OCI-LY1 (cell line): ENCODE measurements at regions not wholly inside any gene's neighbourhood (a gene's known extent, or its start where the extent isn't known, plus 50 kb on each side); places are given as distances from the start of the nearest gene placed in this dataset.

Source experiments
- H2AFZ ChIP-seq: fragments of 200-600 bp; sonication (generic), shearing (Covaris generic); 2 replicates; pipeline ENCODE4 v1.6.0; 2014; ENCODE audit warnings: antibody characterized with exemption, mild to moderate bottlenecking, low read length
- H3F3A ChIP-seq: fragments of 200-600 bp; sonication (generic), shearing (Covaris generic); 2 replicates; pipeline ENCODE4 v1.6.0; 2014; ENCODE audit warnings: mild to moderate bottlenecking, antibody characterized with exemption, low read length, moderate library complexity; ENCODE audit not compliant: insufficient read depth
- H3K27ac ChIP-seq: fragments of 200-600 bp; sonication (generic); 2 replicates; pipeline ENCODE4 v1.5.1; 2014; ENCODE audit warnings: low read length, mixed run types, mild to moderate bottlenecking, low read depth; ENCODE audit not compliant: poor library complexity, severe bottlenecking
- H3K27me3 ChIP-seq: fragments of 200-600 bp; sonication (generic); 2 replicates; pipeline ENCODE4 v1.6.0; 2014; ENCODE audit warnings: antibody characterized with exemption, mild to moderate bottlenecking, low read length, moderate library complexity; ENCODE audit not compliant: insufficient read depth
- H3K36me3 ChIP-seq: fragments of 200-600 bp; sonication (generic); 2 replicates; pipeline ENCODE4 v1.6.1; 2014; ENCODE audit warnings: mild to moderate bottlenecking, antibody characterized with exemption, low read length, moderate library complexity, mixed read lengths; ENCODE audit not compliant: insufficient read depth
- H3K4me1 ChIP-seq: fragments of 200-600 bp; sonication (generic); 2 replicates; pipeline ENCODE4 v1.5.1; 2014; ENCODE audit warnings: mild to moderate bottlenecking, low read length, moderate library complexity; ENCODE audit not compliant: insufficient read depth, severe bottlenecking
- H3K4me2 ChIP-seq: fragments of 200-600 bp; sonication (generic), shearing (Covaris generic); 2 replicates; pipeline ENCODE4 v1.6.1; 2014; ENCODE audit warnings: low read length
- H3K4me3 ChIP-seq: fragments of 200-600 bp; sonication (generic); 2 replicates; pipeline ENCODE4 v1.5.1; 2014; ENCODE audit warnings: low read length, low read depth, mild to moderate bottlenecking, mixed read lengths; ENCODE audit not compliant: poor library complexity, severe bottlenecking
- H3K79me2 ChIP-seq: fragments of 200-600 bp; shearing (Covaris generic); 2 replicates; pipeline ENCODE4 v1.6.1; 2016; ENCODE audit warnings: mixed run types, low read length, mixed read lengths; ENCODE audit not compliant: insufficient read depth
- H3K9ac ChIP-seq: fragments of 200-600 bp; sonication (generic), shearing (Covaris generic); 2 replicates; pipeline ENCODE4 v1.6.1; 2014; ENCODE audit warnings: mild to moderate bottlenecking, low read length, mixed read lengths
- H3K9me2 ChIP-seq: fragments of 200-600 bp; sonication (generic), shearing (Covaris generic); 2 replicates; pipeline ENCODE4 v1.6.1; 2014; ENCODE audit warnings: low read depth, mild to moderate bottlenecking, low read length, mixed read lengths
- H3K9me3 ChIP-seq: fragments of 200-600 bp; shearing (Covaris generic); 2 replicates; pipeline ENCODE4 v1.6.1; 2014; ENCODE audit warnings: low read length, mixed read lengths
- H4K20me1 ChIP-seq: fragments of 200-600 bp; sonication (generic), shearing (Covaris generic); 2 replicates; pipeline ENCODE4 v1.6.0; 2016; ENCODE audit warnings: mild to moderate bottlenecking, low read length; ENCODE audit not compliant: insufficient read depth
- CTCF ChIP-seq: fragments of 200-600 bp; sonication (generic), shearing (Covaris generic); IDR thresholded peaks from 2 replicates; pipeline ENCODE4 v1.5.1; 2017; ENCODE audit warnings: mild to moderate bottlenecking, antibody characterized with exemption, low read length, moderate library complexity, mixed read lengths
- EZH2 ChIP-seq: fragments of 200-600 bp; sonication (generic), shearing (Covaris generic); IDR thresholded peaks from 2 replicates; pipeline ENCODE4 v1.8.0; 2017; ENCODE audit warnings: borderline replicate concordance, mixed run types, mild to moderate bottlenecking, antibody characterized with exemption, low read length, moderate library complexity, mixed read lengths

GRCh38 chr14:41397926-41398325 is 208.8 kb upstream of the LRFN5 start:
- Histone ChIP-seq H4K20me1 (no peaks in the 10 kb centered on the region), H3K9me2 (no peaks in the 10 kb centered on the region), H3K27me3 (no peaks in the 10 kb centered on the region), H2AFZ (no peak overlapping the region), H3K79me2 (no peaks in the 10 kb centered on the region), H3K4me1 (no peaks in the 10 kb centered on the region), H3K9me3 (no peaks in the 10 kb centered on the region), H3K36me3 (no peaks in the 10 kb centered on the region), H3K4me2 (no peak overlapping the region), H3K4me3 (no peak overlapping the region), H3K27ac (no peak overlapping the region), H3K9ac (no peak overlapping the region), H3F3A (no peaks in the 10 kb centered on the region)
- TF ChIP-seq EZH2 (no peak), CTCF (no peak)

- no peaks in the 10 kb centered on the region for H3F3A ChIP-seq
- H3K9ac ChIP-seq = no peak overlapping the region
- TF ChIP-seq CTCF (no peak), EZH2 (no peak)
- no peak overlapping the region for H2AFZ ChIP-seq
- H3K36me3 ChIP-seq = no peaks in the 10 kb centered on the region
- no peaks in the 10 kb centered on the region for H3K9me3 ChIP-seq
- H3K4me3 ChIP-seq = no peak overlapping the region
- no peak overlapping the region for H3K27ac ChIP-seq
- no peaks in the 10 kb centered on the region for H4K20me1 ChIP-seq
- H3K27me3 ChIP-seq = no peaks in the 10 kb centered on the region
- no peaks in the 10 kb centered on the region for H3K79me2 ChIP-seq
- H3K4me1 ChIP-seq = no peaks in the 10 kb centered on the region
- no peak overlapping the region for H3K4me2 ChIP-seq
- H3K9me2 ChIP-seq = no peaks in the 10 kb centered on the region
Measured at GRCh38 chr14:41393512-41393911, 213.2 kb upstream of the LRFN5 start.

GRCh38 chr14:41392226-41392625 is 214.4 kb upstream of the LRFN5 start:
- Histone ChIP-seq H3K27ac (no peak overlapping the region), H3K9ac (no peak overlapping the region), H4K20me1 (no peaks in the 10 kb centered on the region), H3K4me3 (no peak overlapping the region), H3K4me2 (no peak overlapping the region), H3K9me2 (no peaks in the 10 kb centered on the region), H3K36me3 (no peaks in the 10 kb centered on the region), H2AFZ (no peak overlapping the region), H3K9me3 (no peaks in the 10 kb centered on the region), H3K27me3 (no peaks in the 10 kb centered on the region), H3K4me1 (no peaks in the 10 kb centered on the region), H3F3A (no peaks in the 10 kb centered on the region), H3K79me2 (no peaks in the 10 kb centered on the region)
- TF ChIP-seq EZH2 = no peak
- no peak for TF ChIP-seq CTCF
